8988T (cell line): ENCODE measurements at regions not wholly inside any gene's neighbourhood (a gene's known extent, or its start where the extent isn't known, plus 50 kb on each side); places are given as distances from the start of the nearest gene placed in this dataset.

ENCODE experiments used
- DNase-seq: peaks from one replicate; pipeline ENCODE4 v3.0.0; 2011

GRCh38 chr9:80012557-80013330, 441.0 kb downstream of the TLE4 start:
- no peak for DNase-seq

GRCh38 chr9:80009204-80009603, 437.4 kb downstream of the TLE4 start:
- DNase-seq: no peak

- DNase-seq: no peak
These were observed 432.9 kb downstream of the TLE4 start for GRCh38 chr9:80004714-80005113.

GRCh38 chr9:79990536-79990935, 418.8 kb downstream of the TLE4 start:
- DNase-seq: no peak

GRCh38 chr9:79989079-79989478, 417.3 kb downstream of the TLE4 start:
- no peak for DNase-seq

- DNase-seq: no peak
These were observed 416.4 kb downstream of the TLE4 start for GRCh38 chr9:79988126-79988525.

- no peak for DNase-seq
These were observed 414.7 kb downstream of the TLE4 start for GRCh38 chr9:79986437-79986836.

GRCh38 chr9:79985772-79986171, 414.0 kb downstream of the TLE4 start:
- DNase-seq: no peak

- no peak for DNase-seq
These were observed 413.5 kb downstream of the TLE4 start for GRCh38 chr9:79985264-79985663.

- DNase-seq: no peak
These were observed 412.8 kb downstream of the TLE4 start for GRCh38 chr9:79984429-79985067.

- DNase-seq: no peak
These were observed 408.7 kb downstream of the TLE4 start for GRCh38 chr9:79980432-79980831.

GRCh38 chr9:79977510-79978197, 405.9 kb downstream of the TLE4 start:
- no peak for DNase-seq

- DNase-seq: no peak
These were observed 405.3 kb downstream of the TLE4 start for GRCh38 chr9:79977074-79977435.

- DNase-seq: no peak
These were observed 404.7 kb downstream of the TLE4 start for GRCh38 chr9:79976257-79977073.

- DNase-seq: no peak
These were observed 404.0 kb downstream of the TLE4 start for GRCh38 chr9:79975621-79976256.

- DNase-seq: no peak
These were observed 403.1 kb downstream of the TLE4 start for GRCh38 chr9:79974806-79975422.

GRCh38 chr9:79973627-79974026, 401.9 kb downstream of the TLE4 start:
- no peak for DNase-seq

GRCh38 chr9:79970146-79970425, 398.3 kb downstream of the TLE4 start:
- DNase-seq: no peak

- no peak for DNase-seq
These were observed 397.8 kb downstream of the TLE4 start for GRCh38 chr9:79969393-79970145.

- no peak for DNase-seq
These were observed 396.8 kb downstream of the TLE4 start for GRCh38 chr9:79968533-79968932.

GRCh38 chr9:79962836-79963235, 391.1 kb downstream of the TLE4 start:
- no peak for DNase-seq

GRCh38 chr9:79962150-79962549, 390.4 kb downstream of the TLE4 start:
- no peak for DNase-seq
